ENCODE measurements at regions not wholly inside any gene's neighbourhood (a gene's known extent, or its start where the extent isn't known, plus 50 kb on each side); places are given as distances from the start of the nearest gene placed in this dataset.

GRCh38 chrX:13936521-13937225, 93.0 kb downstream of the GEMIN8 start:
- peaks cover 9% of the 10 kb centered on the region for H3K27me3 ChIP-seq
- DNase-seq (ENCODE audit: low spot score in 2 of 2): no peak
- H3K27ac ChIP-seq: no peak overlapping the region
- no peaks in the 10 kb centered on the region for H3K36me3 ChIP-seq
- H3K9me3 ChIP-seq: no peaks in the 10 kb centered on the region
- intact Hi-C loops (cut with DNase I): loop anchor here (5.0 kb wide), 1 partner anchor 39 kb away; no protein-coding TSS in a partner anchor
- no peak overlapping the region for H3K4me3 ChIP-seq
- H3K4me1 ChIP-seq: no peaks in the 10 kb centered on the region
- no peak for TF ChIP-seq CTCF (IDR thresholded peaks at IDR 0.05)

- Histone ChIP-seq H3K36me3 (no peaks in the 10 kb centered on the region), H3K4me1 (no peaks in the 10 kb centered on the region), H3K9me3 (no peaks in the 10 kb centered on the region), H3K4me3 (no peak overlapping the region), H3K27me3 (peaks cover 9% of the 10 kb centered on the region), H3K27ac (no peak overlapping the region)
- TF ChIP-seq CTCF (IDR thresholded peaks at IDR 0.05): no peak
- intact Hi-C loops (cut with DNase I): loop anchor here (5.0 kb wide), 1 partner anchor 37 kb away; no protein-coding TSS in a partner anchor
- DNase-seq (ENCODE audit: low spot score in 2 of 2): no peak
Measured at GRCh38 chrX:13934731-13935130, 95.0 kb downstream of the GEMIN8 start.

- no peak for TF ChIP-seq CTCF (IDR thresholded peaks at IDR 0.05)
- Histone ChIP-seq H3K4me1 (no peaks in the 10 kb centered on the region), H3K9me3 (no peaks in the 10 kb centered on the region), H3K36me3 (no peaks in the 10 kb centered on the region), H3K27ac (no peak overlapping the region), H3K4me3 (no peak overlapping the region), H3K27me3 (peaks cover 9% of the 10 kb centered on the region)
- DNase-seq (ENCODE audit: low spot score in 2 of 2): no peak
- intact Hi-C loops (cut with DNase I): no loop called here
Measured at GRCh38 chrX:13933851-13934250, 95.8 kb downstream of the GEMIN8 start.

GRCh38 chrX:13933352-13933751, 96.3 kb downstream of the GEMIN8 start:
- H3K27me3 ChIP-seq: peaks cover 4% of the 10 kb centered on the region
- intact Hi-C loops (cut with DNase I): no loop called here
- DNase-seq (ENCODE audit: low spot score in 2 of 2): no peak

GRCh38 chrX:13932416-13932815, 97.3 kb downstream of the GEMIN8 start:
- TF ChIP-seq CTCF (IDR thresholded peaks at IDR 0.05): no peak
- H3K27ac ChIP-seq: no peak overlapping the region

More at GRCh38 chrX:13933352-13933751, 96.3 kb downstream of the GEMIN8 start:
- H3K4me3 ChIP-seq: no peak overlapping the region
- no peaks in the 10 kb centered on the region for H3K4me1 ChIP-seq
- no peak for TF ChIP-seq CTCF (IDR thresholded peaks at IDR 0.05)
- H3K36me3 ChIP-seq: no peaks in the 10 kb centered on the region
- H3K27ac ChIP-seq: no peak overlapping the region
- no peaks in the 10 kb centered on the region for H3K9me3 ChIP-seq

More at GRCh38 chrX:13932416-13932815, 97.3 kb downstream of the GEMIN8 start:
- DNase-seq (ENCODE audit: low spot score in 2 of 2): no peak
- Histone ChIP-seq H3K4me3 (no peak overlapping the region), H3K36me3 (no peaks in the 10 kb centered on the region), H3K4me1 (no peaks in the 10 kb centered on the region), H3K27me3 (no peaks in the 10 kb centered on the region), H3K9me3 (no peaks in the 10 kb centered on the region)
- intact Hi-C loops (cut with DNase I): no loop called here

All from ascending aorta (tissue), 2 donors.